H9 (cell line): ENCODE measurements at regions not wholly inside any gene's neighbourhood (a gene's known extent, or its start where the extent isn't known, plus 50 kb on each side); places are given as distances from the start of the nearest gene placed in this dataset.

Experiments used
- DNase-seq: peaks from one replicate; pipeline ENCODE4 v3.0.0-alpha.2; 2017
- H2AFZ ChIP-seq: one replicate; pipeline ENCODE4 v1.6.1; 2013; ENCODE audit warnings: mild to moderate bottlenecking, low read length, control low read depth, moderate library complexity
- H2AK5ac ChIP-seq: 2 replicates; pipeline ENCODE4 v1.6.1; 2013; ENCODE audit warnings: low read length, control low read depth, mixed read lengths; ENCODE audit not compliant: insufficient read length
- H2BK120ac ChIP-seq: one replicate; pipeline ENCODE4 v1.6.1; 2013; ENCODE audit warnings: low read depth, mild to moderate bottlenecking, low read length, control low read depth, inconsistent platforms; ENCODE audit not compliant: poor library complexity, severe bottlenecking
- H2BK12ac ChIP-seq: 2 replicates; pipeline ENCODE4 v1.6.1; 2013; ENCODE audit warnings: low read length, control low read depth, mixed read lengths, low read depth; ENCODE audit not compliant: insufficient read length
- H2BK15ac ChIP-seq: 2 replicates; pipeline ENCODE4 v1.6.1; 2013; ENCODE audit warnings: low read depth, low read length, control low read depth
- H2BK20ac ChIP-seq: one replicate; pipeline ENCODE4 v1.6.1; 2013; ENCODE audit warnings: low read depth, mild to moderate bottlenecking, low read length, control low read depth, inconsistent platforms; ENCODE audit not compliant: poor library complexity, severe bottlenecking
- H2BK5ac ChIP-seq: 2 replicates; pipeline ENCODE4 v1.6.1; 2013; ENCODE audit warnings: low read length, control low read depth, mixed read lengths; ENCODE audit not compliant: insufficient read length
- H3K14ac ChIP-seq: 2 replicates; pipeline ENCODE4 v1.6.1; 2013; ENCODE audit warnings: low read length, control low read depth; ENCODE audit not compliant: insufficient read depth
- H3K18ac ChIP-seq: 2 replicates; pipeline ENCODE4 v1.6.1; 2013; ENCODE audit warnings: low read depth, mild to moderate bottlenecking, mixed read lengths, low read length, control low read depth; ENCODE audit not compliant: insufficient read length
- H3K23ac ChIP-seq: 2 replicates; pipeline ENCODE4 v1.6.1; 2013; ENCODE audit warnings: low read length, control low read depth, mixed read lengths, low read depth; ENCODE audit not compliant: insufficient read length
- H3K23me2 ChIP-seq: 2 replicates; pipeline ENCODE4 v1.6.1; 2013; ENCODE audit warnings: low read depth, mild to moderate bottlenecking, mixed read lengths, low read length, control low read depth; ENCODE audit not compliant: insufficient read length, poor library complexity, severe bottlenecking
- H3K27ac ChIP-seq: 2 replicates; pipeline ENCODE4 v1.5.1; 2013; ENCODE audit warnings: low read length, control low read depth, mixed read lengths, low read depth; ENCODE audit not compliant: insufficient read length
- H3K27me3 ChIP-seq: 2 replicates; pipeline ENCODE4 v1.6.1; 2013; ENCODE audit warnings: low read length, control low read depth, inconsistent platforms; ENCODE audit not compliant: insufficient read depth
- H3K4ac ChIP-seq: 2 replicates; pipeline ENCODE4 v1.6.1; 2013; ENCODE audit warnings: low read depth, mild to moderate bottlenecking, control low read depth, inconsistent platforms, low read length, moderate library complexity
- H3K4me1 ChIP-seq: 2 replicates; pipeline ENCODE4 v1.6.1; 2013; ENCODE audit warnings: low read length, control low read depth, inconsistent platforms; ENCODE audit not compliant: insufficient read depth
- H3K4me2 ChIP-seq: 2 replicates; pipeline ENCODE4 v1.6.1; 2013; ENCODE audit warnings: low read length, control low read depth, mixed read lengths; ENCODE audit not compliant: insufficient read length, insufficient read depth
- H3K56ac ChIP-seq: 2 replicates; pipeline ENCODE4 v1.6.1; 2013; ENCODE audit warnings: low read depth, mild to moderate bottlenecking, mixed read lengths, low read length, control low read depth; ENCODE audit not compliant: insufficient read length
- H3K79me1 ChIP-seq: 2 replicates; pipeline ENCODE4 v1.6.1; 2013; ENCODE audit warnings: low read depth, mild to moderate bottlenecking, moderate library complexity, low read length, control low read depth, inconsistent platforms; ENCODE audit not compliant: insufficient read depth, poor library complexity, severe bottlenecking
- H3K79me2 ChIP-seq: 2 replicates; pipeline ENCODE4 v1.6.1; 2013; ENCODE audit warnings: low read length, control low read depth, inconsistent platforms; ENCODE audit not compliant: insufficient read depth
- H3K9ac ChIP-seq: 2 replicates; pipeline ENCODE4 v1.6.1; 2013; ENCODE audit warnings: low read length, control low read depth, mixed read lengths; ENCODE audit not compliant: insufficient read length; ENCODE audit errors: extremely low read depth
- H3K9me3 ChIP-seq: one replicate; pipeline ENCODE4 v1.6.1; 2013; ENCODE audit warnings: low read depth, low read length, inconsistent platforms; ENCODE audit not compliant: control insufficient read depth
- H3T11ph ChIP-seq: one replicate; pipeline ENCODE4 v1.6.1; 2013; ENCODE audit warnings: mild to moderate bottlenecking, low read length, control low read depth, inconsistent platforms
- H4K20me1 ChIP-seq: one replicate; pipeline ENCODE4 v1.6.1; 2013; ENCODE audit not compliant: control insufficient read depth, insufficient read length, insufficient read depth
- H4K5ac ChIP-seq: 2 replicates; pipeline ENCODE4 v1.6.1; 2013; ENCODE audit warnings: low read depth, mild to moderate bottlenecking, mixed read lengths, low read length, control low read depth; ENCODE audit not compliant: insufficient read length
- H4K8ac ChIP-seq: replicated peaks from 2 replicates; pipeline ENCODE4 v1.6.1; 2013; ENCODE audit warnings: low read length, control low read depth, mixed read lengths, low read depth; ENCODE audit not compliant: insufficient read length
- H4K91ac ChIP-seq: 2 replicates; pipeline ENCODE4 v1.6.1; 2013; ENCODE audit warnings: low read depth, mild to moderate bottlenecking, moderate library complexity, mixed read lengths, low read length, control low read depth; ENCODE audit not compliant: insufficient read length
- H3K27ac Mint-ChIP-seq, 3 experiments: 2 replicates in 2 of 3; 3 replicates in 1 of 3; pipeline ENCODE4 v1.8.0; 2020 to 2021; ENCODE audit warnings: mixed read lengths in 3 of 3, mild to moderate bottlenecking in 1 of 3, moderate library complexity in 1 of 3
- H3K27me3 Mint-ChIP-seq: 2 replicates; pipeline ENCODE4 v1.8.0; 2021; ENCODE audit warnings: low read depth, mild to moderate bottlenecking, moderate library complexity, mixed read lengths
- H3K36me3 Mint-ChIP-seq, 3 experiments: 2 replicates in 2 of 3; 3 replicates in 1 of 3; pipeline ENCODE4 v1.8.0; 2020 to 2021; ENCODE audit warnings: low read depth in 3 of 3, mixed read lengths in 3 of 3; ENCODE audit not compliant: insufficient read depth in 1 of 3
- H3K4me1 Mint-ChIP-seq, 2 experiments: 2 replicates each; pipeline ENCODE4 v1.8.0; 2020; ENCODE audit warnings: mixed read lengths in 2 of 2
- H3K4me3 Mint-ChIP-seq, 2 experiments: 2 replicates in 1 of 2; 3 replicates in 1 of 2; pipeline ENCODE4 v1.8.0; 2020 to 2021; ENCODE audit warnings: mild to moderate bottlenecking in 2 of 2, mixed read lengths in 2 of 2, moderate library complexity in 1 of 2
- H3K9me3 Mint-ChIP-seq, 2 experiments: 2 replicates in 1 of 2; 3 replicates in 1 of 2; pipeline ENCODE4 v1.8.0; 2020; ENCODE audit warnings: mild to moderate bottlenecking in 2 of 2, mixed read lengths in 2 of 2, moderate library complexity in 1 of 2
- TF ChIP-seq, protein P1 (sequence below): fragments of 200-600 bp; sonication (generic); conservative IDR thresholded peaks from 3 replicates; pipeline ENCODE4 v1.8.0; 2021; ENCODE audit warnings: antibody characterized with exemption, mild to moderate bottlenecking

GRCh38 chr4:179472164-179472563 lies 2029.9 kb upstream of the AGA start:
- Histone ChIP-seq H4K91ac (no peak overlapping the region), H2AFZ (no peak overlapping the region), H2BK20ac (no peak overlapping the region), H3K27me3 (no peaks in the 10 kb centered on the region), H2BK5ac (no peak overlapping the region), H3K79me2 (no peaks in the 10 kb centered on the region), H3K4me2 (no peak overlapping the region), H3K23ac (no peak overlapping the region), H3T11ph (no peak overlapping the region), H4K5ac (no peak overlapping the region), H3K9ac (no peak overlapping the region), H3K9me3 (no peaks in the 10 kb centered on the region), H3K23me2 (no peaks in the 10 kb centered on the region), H2AK5ac (no peak overlapping the region), H3K18ac (no peak overlapping the region), H3K4me1 (peaks cover 2% of the 10 kb centered on the region; the same call in 1 of the 2 replicates), H4K8ac (no peak overlapping the region), H2BK120ac (no peak overlapping the region), H3K4ac (no peak overlapping the region), H3K14ac (no peak overlapping the region), H2BK12ac (no peak overlapping the region), H2BK15ac (no peak overlapping the region), H3K27ac (no peak overlapping the region), H3K79me1 (no peaks in the 10 kb centered on the region), H4K20me1 (no peaks in the 10 kb centered on the region), H3K56ac (no peak overlapping the region)
- peaks cover 5 to 7% (median 6%) of the 10 kb centered on the region in 3 experiments; a peak in 6 of 7 replicates for H3K36me3 Mint-ChIP-seq
- H3K27me3 Mint-ChIP-seq = no peaks in the 10 kb centered on the region
- H3K27ac Mint-ChIP-seq = no peak overlapping the region
- H3K9me3 Mint-ChIP-seq = peaks cover 5 to 6% of the 10 kb centered on the region in 2 experiments; a peak in 4 of 5 replicates
- TF ChIP-seq, protein P1, sequence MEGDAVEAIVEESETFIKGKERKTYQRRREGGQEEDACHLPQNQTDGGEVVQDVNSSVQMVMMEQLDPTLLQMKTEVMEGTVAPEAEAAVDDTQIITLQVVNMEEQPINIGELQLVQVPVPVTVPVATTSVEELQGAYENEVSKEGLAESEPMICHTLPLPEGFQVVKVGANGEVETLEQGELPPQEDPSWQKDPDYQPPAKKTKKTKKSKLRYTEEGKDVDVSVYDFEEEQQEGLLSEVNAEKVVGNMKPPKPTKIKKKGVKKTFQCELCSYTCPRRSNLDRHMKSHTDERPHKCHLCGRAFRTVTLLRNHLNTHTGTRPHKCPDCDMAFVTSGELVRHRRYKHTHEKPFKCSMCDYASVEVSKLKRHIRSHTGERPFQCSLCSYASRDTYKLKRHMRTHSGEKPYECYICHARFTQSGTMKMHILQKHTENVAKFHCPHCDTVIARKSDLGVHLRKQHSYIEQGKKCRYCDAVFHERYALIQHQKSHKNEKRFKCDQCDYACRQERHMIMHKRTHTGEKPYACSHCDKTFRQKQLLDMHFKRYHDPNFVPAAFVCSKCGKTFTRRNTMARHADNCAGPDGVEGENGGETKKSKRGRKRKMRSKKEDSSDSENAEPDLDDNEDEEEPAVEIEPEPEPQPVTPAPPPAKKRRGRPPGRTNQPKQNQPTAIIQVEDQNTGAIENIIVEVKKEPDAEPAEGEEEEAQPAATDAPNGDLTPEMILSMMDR = no peak
- peaks cover 3 to 14% of the 10 kb centered on the region in 2 experiments; a peak in 2 of 4 replicates for H3K4me1 Mint-ChIP-seq
- H3K4me3 Mint-ChIP-seq = no peak overlapping the region
- no peak for DNase-seq
